ENCODE measurements at regions not wholly inside any gene's neighbourhood (a gene's known extent, or its start where the extent isn't known, plus 50 kb on each side); places are given as distances from the start of the nearest gene placed in this dataset.

GRCh38 chr2:22901471-22902179 lies 483.4 kb upstream of the KLHL29 start:
- 59 to 69% (median 64%) methylated on average over 9 of the region's 9 CpGs for WGBS, 3 donors
- TF ChIP-seq CTCF (IDR thresholded peaks at IDR 0.05) = no peak
- no peaks in the 10 kb centered on the region for H3K9me3 ChIP-seq
- H3K27me3 ChIP-seq (ENCODE audit: insufficient read depth in 3 of 3, low read length in 2 of 3) = no peaks in the 10 kb centered on the region
- H3K4me3 ChIP-seq = no peak overlapping the region
- intact Hi-C loops (cut with DNase I) = loop anchor here in 1 of 2 donors (5.0 kb wide), 1 partner anchor 451 kb away; no protein-coding TSS in a partner anchor
- no peak overlapping the region for H3K27ac ChIP-seq
- H3K36me3 ChIP-seq (ENCODE audit: insufficient read depth in 1 of 2, low read depth in 1 of 2) = no peaks in the 10 kb centered on the region
- H3K4me1 ChIP-seq = no peaks in the 10 kb centered on the region
- DNase-seq (no peak), ATAC-seq (no peak)

GRCh38 chr2:22902180-22902550 lies 482.8 kb upstream of the KLHL29 start:
- 49 to 59% (median 50%) methylated on average over 5 of the region's 5 CpGs for WGBS, 3 donors
- no peaks in the 10 kb centered on the region for H3K36me3 ChIP-seq (ENCODE audit: insufficient read depth in 1 of 2, low read depth in 1 of 2)
- ATAC-seq (no peak), DNase-seq (no peak)
- no peaks in the 10 kb centered on the region for H3K4me1 ChIP-seq
- intact Hi-C loops (cut with DNase I) = loop anchor here in 1 of 2 donors (5.0 kb wide), 1 partner anchor 450 kb away; no protein-coding TSS in a partner anchor
- no peaks in the 10 kb centered on the region for H3K9me3 ChIP-seq
- H3K4me3 ChIP-seq = no peak overlapping the region
- TF ChIP-seq CTCF (IDR thresholded peaks at IDR 0.05) = no peak
- no peak overlapping the region for H3K27ac ChIP-seq
- H3K27me3 ChIP-seq (ENCODE audit: insufficient read depth in 3 of 3, low read length in 2 of 3) = no peaks in the 10 kb centered on the region

DNA sequence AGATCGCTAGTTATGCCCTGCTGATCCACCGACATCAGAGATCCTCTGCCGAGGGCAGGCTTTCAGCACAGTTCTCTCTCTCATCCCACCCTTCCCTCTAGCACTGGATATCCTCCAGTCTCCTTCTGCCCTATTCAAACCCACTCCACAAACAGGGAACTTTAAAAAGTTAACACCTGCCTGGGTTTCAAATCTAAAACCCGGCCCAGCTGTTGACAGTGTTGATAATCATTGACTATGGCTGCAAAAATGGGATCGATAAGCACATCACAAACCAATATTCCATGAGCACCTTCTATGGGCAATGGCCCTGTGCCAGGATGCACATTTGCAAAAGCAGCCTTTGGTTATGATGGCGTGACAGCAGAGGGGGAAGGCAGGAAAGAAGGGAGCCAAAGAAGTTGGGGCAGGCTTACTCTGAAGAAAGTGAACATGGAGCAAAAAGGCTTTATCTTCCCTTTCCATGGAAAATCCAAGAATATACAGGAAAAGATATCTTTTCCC lies 482.3 kb upstream of the KLHL29 start:
- ATAC-seq = no peak
- intact Hi-C loops (cut with DNase I) = loop anchor here in 1 of 2 donors (5.0 kb wide), 1 partner anchor 450 kb away; no protein-coding TSS in a partner anchor
- Histone ChIP-seq H3K9me3 (no peaks in the 10 kb centered on the region), H3K27ac (no peak overlapping the region), H3K27me3 (ENCODE audit: insufficient read depth in 3 of 3, low read length in 2 of 3) (no peaks in the 10 kb centered on the region), H3K4me3 (no peak overlapping the region), H3K36me3 (ENCODE audit: insufficient read depth in 1 of 2, low read depth in 1 of 2) (no peaks in the 10 kb centered on the region), H3K4me1 (no peaks in the 10 kb centered on the region)
- 81 to 88% (median 84%) methylated on average over 6 of the region's 6 CpGs for WGBS, 3 donors
- DNase-seq = no peak
- no peak for TF ChIP-seq CTCF (IDR thresholded peaks at IDR 0.05)

DNA sequence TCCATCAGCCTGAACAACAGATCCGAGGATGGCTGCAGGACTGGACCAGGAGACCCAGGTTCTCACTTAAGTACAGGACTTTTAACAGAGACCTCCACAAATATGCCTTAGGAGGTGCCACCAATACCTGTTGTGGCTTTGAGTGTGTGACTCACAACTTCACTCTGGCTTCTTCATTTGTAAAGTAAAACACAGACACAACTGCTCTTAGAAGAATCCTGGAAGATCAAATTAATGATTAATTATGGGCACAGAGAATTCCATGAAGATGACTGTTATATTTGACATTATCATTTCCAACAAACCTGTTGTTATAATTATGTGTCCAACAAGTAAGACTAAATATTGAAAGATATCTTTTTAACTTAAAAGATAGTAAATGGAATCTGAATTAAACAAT lies 481.4 kb upstream of the KLHL29 start:
- ATAC-seq (no peak), DNase-seq (no peak)
- H3K4me1 ChIP-seq = no peaks in the 10 kb centered on the region
- H3K9me3 ChIP-seq = no peaks in the 10 kb centered on the region
- WGBS, 3 donors = 73 to 83% (median 77%) methylated on average over 1 of the region's 1 CpG
- intact Hi-C loops (cut with DNase I) = loop anchor here in 1 of 2 donors (5.0 kb wide), 1 partner anchor 449 kb away; no protein-coding TSS in a partner anchor
- no peak for TF ChIP-seq CTCF (IDR thresholded peaks at IDR 0.05)
- no peaks in the 10 kb centered on the region for H3K36me3 ChIP-seq (ENCODE audit: insufficient read depth in 1 of 2, low read depth in 1 of 2)
- H3K4me3 ChIP-seq = no peak overlapping the region
- no peaks in the 10 kb centered on the region for H3K27me3 ChIP-seq (ENCODE audit: insufficient read depth in 3 of 3, low read length in 2 of 3)
- H3K27ac ChIP-seq = no peak overlapping the region

Data from psoas muscle (tissue), 7 donors.